ENCODE measurements at regions not wholly inside any gene's neighbourhood (a gene's known extent, or its start where the extent isn't known, plus 50 kb on each side); places are given as distances from the start of the nearest gene placed in this dataset.

DNA sequence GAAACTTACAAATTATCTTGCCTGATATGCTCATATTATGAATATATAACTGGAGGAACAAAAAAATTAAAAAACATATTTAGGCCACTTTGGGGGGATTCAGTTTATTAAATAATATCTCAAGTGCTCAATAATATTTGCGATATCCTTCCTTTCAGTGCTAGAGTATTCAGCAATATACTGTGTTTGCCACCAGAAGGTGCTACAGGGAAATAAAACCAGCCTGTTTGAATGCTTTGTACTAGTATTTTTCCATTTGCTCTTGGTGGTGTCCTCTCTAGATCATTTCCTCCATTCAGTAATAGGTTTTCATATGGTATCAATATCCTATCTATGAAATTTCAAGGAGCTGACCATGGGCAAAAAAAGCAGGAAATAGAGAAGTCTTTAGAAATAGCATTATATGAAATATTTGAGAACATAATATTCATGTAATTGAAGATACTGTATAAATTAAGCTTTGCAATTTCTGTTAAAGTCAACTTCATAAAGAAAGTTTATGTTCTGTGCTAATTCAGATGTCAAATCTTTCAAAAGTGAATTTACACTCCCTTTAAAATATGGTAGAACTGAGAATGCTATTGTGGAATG, 106.2 kb upstream of the NAV3 start:
- ChIA-PET POLR2A (no interaction called here), CTCF (no interaction called here)

DNA sequence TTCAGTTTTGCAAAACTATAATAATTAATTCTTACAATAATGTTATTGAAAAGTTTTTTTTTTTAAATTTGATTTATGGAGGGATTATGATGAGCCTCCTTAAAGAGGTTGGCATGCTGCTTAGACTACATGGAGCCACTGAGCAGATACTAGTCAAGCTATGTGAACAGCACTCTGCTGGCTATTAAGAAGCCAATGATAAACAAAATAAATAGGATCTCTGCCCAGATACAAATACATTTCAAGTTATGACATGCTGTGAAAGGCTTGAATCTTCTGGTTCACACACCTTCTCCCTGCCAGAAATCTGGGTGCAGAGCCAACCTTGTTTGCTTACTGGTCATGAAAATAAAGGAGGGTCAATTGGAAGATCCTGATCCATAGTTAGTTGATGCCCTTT, 107.4 kb upstream of the NAV3 start:
- POLR2A ChIA-PET: no interaction called here
- CTCF ChIA-PET: no interaction called here

DNA sequence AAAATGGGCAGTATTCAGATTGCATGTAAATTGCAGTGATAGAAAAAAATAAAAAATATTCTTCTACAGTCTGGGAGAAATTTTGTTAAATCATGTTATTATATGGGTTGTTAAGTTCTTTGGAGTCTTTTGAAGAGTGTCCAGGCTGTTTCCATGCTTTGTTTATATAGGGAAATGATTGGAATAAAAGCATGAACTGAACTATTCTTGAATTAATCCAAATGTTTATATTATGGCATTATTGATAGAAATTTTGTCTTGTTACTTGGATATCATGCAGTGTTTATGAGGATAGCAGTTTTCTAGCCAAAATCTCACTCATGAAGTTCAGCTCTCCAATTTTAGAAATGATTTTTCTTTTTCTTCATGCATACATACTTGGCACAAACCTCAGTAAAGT, 108.2 kb upstream of the NAV3 start:
- CTCF ChIA-PET: no interaction called here
- POLR2A ChIA-PET: no interaction called here

DNA sequence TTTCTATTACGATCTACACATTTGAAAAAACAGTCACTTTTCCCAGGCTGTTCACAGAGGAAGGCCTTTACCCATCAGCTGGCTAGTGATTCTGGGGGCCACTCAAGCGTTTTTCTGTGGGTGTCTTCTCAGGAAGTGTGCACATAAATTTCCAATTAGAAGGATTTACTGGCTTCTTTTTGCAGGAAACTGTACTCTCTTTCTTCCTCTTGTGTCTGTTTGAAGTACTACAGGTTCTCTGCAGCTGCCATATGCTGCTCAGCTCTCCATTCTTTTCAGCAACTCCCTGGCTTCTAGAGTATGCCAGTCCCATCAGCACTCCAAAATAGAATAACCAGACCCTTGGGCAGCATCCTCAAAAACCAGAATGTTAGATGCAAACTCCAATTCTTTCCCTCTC, 110.4 kb upstream of the NAV3 start:
- ChIA-PET POLR2A (no interaction called here), CTCF (interaction anchor here (0.6 kb wide), 1 partner anchor 744 kb away, joined by 3 read pairs; no protein-coding TSS in a partner anchor)

DNA sequence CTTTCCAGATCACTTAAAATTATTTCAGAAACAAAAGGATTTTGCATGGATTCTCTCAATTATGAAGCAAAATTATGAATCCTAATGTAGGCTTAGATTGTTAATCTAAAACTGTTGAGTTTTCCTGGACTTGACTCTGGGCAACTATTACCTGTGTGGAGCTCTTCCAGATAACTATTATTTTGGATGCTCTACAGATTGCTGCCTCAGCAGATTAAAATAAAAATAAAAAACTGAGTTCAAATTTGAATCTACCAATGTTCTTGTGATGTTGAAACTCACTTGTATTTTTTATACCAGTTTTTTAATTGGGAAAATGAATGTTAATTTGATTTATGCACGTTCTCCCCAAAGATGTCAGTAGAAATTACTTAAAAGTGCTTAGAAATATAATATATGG, 120.5 kb upstream of the NAV3 start:
- ChIA-PET CTCF (no interaction called here), POLR2A (no interaction called here)

DNA sequence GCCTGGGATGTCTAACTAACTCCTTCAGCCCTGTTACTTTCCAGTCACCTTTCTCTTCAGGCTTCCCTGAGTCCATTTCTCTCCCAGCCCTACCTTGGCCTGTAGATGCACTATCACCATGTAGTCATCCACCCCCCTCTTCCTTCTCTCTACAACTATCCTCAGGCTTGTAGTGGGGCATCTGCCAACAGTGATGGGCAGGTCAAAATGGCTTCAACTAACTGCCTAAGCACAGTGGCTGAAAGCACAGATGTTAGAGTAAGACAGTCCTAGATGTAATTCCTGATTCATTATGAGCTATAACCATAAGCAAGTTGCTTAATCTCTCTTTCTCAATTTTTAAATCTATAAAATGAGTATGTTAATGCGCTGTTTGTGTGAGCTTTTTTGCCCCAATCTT, 133.6 kb upstream of the NAV3 start:
- ChIA-PET CTCF (no interaction called here), POLR2A (no interaction called here)

DNA sequence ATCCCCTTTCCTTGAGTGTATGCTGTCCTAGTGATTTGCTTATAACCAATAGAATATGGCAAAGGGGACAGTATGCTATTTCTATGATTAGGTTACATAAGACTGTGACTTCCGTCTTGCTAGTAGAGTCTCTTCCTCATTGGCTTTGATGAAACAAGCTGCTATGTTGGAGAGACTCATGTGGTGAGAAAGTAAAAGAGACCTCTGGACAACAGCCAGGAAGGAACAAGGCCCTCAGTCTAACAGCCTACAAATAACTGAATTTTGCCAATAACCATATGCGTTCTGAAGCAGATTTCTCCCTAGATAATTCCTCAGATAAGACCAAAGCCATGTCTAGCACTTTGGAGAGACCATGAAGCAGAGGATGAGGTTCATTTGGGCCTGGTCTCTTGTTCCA, 134.5 kb upstream of the NAV3 start:
- ChIA-PET CTCF (no interaction called here), POLR2A (no interaction called here)

DNA sequence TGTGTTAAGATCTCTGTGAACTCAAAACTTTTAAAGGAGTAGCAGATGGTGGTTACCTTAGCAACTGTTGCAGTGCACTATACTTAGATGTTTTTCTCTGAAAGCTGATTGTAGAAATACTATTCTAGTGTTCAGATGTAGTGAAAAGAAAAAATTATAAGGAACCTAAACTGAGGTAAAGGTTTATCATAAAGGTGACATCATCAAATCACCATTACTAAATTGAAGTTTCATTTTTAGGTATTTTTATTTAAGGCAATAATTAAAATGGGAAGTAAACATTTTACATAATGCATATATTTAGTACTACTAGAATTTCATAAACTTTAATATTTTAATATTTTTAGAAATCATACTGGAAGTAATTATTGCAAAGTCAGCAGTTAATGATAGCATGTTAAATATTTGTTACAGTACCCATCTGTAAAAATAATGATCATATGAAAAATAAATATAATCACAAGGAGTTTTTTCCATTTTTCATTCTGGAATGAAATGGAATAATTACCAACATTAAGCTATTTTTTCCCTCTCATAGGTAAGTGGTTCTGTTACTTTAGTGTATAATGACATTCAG, 141.1 kb upstream of the NAV3 start:
- ChIA-PET CTCF (no interaction called here), POLR2A (no interaction called here)

DNA sequence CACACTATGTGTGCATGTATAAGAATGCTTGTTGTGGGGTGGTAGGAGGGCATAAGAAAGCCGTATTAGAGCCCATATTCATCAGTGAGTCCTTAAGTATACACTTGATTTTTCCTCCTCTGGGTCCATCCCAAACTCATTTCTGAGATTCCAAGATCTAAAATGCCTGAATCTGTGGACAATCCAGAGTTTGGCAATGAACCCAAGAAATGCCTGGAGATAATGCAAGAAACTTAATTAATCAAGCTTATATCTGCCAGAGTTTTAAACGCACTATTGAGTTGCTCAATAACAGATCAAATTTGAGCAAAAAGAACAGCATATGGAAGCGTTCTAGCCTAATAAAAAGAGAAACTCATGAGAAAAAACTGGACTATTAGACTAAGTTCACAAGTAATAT, 143.4 kb upstream of the NAV3 start:
- POLR2A ChIA-PET: no interaction called here
- CTCF ChIA-PET: no interaction called here

DNA sequence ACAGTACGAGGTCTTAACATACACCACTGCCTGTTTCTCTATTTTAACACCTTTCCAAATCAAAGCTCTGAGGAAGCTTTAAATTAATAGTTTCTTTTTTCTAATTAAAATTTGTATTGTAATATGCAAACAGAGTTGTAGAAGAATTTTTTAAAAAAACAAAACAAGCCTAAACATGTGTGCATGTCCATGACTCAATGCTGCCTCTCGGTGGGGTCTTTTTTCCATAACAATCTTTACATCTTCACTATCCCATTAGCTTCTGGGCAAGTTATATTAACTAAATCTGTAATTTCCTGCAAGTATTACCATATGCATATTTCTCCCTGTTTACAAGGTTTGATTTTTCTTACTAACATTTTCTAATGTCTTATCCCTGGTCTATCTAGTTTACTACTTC, 143.9 kb upstream of the NAV3 start:
- CTCF ChIA-PET: no interaction called here
- POLR2A ChIA-PET: no interaction called here

DNA sequence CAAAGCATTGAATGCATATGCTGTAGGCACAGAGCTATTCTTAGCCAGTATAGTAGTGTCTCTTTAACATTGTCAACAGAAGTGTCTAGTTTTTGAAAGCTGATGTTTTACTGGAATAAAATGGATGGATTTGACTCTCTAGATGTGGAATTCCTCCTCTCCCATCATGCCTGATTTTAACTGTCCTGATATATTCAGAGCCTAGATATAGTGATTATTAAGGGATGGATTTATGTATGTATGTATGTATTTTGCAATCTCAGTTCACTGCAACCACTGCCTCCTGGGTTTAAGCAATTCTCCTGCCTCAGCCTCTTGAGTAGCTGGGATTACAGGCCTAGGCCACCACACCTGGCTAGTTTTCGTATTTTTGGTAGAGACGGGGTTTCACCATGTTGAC, 144.8 kb upstream of the NAV3 start:
- POLR2A ChIA-PET: no interaction called here
- CTCF ChIA-PET: no interaction called here

DNA sequence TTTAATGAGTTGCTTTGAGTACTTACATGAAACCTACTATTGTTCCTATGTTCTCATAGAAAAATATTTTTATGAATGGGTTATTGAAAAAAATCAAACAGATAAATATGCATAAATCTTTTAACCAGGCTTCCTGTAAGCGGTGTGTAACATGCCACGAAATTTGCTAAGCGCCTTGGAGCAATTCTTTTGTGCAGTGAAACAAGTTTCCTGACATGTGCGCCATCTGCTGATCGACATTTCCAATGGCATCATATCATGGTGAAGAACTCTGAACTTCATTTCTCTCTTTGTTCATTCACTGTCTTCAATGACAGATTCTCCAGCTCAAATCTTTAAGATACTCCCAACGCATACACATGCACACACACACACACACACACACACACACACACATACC, 145.6 kb upstream of the NAV3 start:
- ChIA-PET CTCF (no interaction called here), POLR2A (no interaction called here)

DNA sequence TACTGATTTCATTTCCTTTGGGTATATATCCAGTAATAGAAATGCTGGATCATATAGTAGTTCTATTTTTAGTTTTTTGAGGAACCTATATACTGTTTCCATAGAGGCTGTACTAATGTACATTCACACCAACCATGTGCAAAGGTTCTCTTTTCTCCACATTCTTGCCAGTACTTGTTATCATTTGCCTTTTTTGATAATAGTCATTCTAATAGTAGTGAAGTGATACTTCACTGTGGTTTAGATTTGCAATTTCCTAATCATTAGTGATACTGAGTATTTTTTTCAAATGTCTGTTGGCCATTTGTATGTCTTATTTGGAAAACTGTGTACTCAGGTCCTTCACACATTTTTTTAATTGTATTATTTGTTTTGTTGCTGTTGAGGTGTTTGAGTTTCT, 148.2 kb upstream of the NAV3 start:
- POLR2A ChIA-PET: no interaction called here
- CTCF ChIA-PET: no interaction called here

DNA sequence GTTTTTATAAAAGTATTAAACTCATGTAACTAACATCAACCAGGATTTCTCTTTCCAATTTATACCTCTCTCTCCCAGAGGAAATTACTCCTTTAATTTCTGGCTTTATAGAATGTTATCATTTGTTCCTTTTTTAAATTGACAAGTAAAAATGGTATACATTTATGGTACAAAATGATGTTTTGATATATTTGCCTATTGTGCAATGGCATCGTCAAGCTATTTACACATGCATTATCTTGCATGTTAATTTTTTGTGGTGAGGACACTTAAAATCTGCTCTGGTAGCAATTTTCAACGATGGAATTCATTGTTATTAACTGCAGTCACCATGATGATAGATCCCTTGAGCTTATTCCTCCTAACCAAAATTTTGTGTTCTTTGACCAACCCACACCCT, 149.0 kb upstream of the NAV3 start:
- CTCF ChIA-PET: no interaction called here
- POLR2A ChIA-PET: no interaction called here

DNA sequence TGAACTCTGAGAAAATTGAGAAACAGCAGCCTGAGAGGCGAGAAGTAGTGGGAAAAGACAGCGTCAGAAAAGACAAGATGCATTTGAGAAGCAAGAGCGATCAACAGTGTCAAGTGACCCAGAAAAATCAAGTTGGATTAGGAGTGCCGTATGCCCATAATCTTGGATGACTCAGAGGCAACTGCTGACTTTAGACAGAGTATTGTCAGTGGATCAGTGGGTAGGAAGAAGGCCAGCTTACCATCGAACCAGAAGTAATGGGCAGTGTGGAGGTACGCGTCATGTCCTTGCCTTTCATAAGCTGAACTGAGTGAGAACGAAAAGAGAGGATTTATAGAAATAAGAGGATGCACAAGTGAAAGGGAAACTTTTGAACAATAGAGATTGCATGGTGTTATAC, 151.0 kb upstream of the NAV3 start:
- CTCF ChIA-PET: no interaction called here

DNA sequence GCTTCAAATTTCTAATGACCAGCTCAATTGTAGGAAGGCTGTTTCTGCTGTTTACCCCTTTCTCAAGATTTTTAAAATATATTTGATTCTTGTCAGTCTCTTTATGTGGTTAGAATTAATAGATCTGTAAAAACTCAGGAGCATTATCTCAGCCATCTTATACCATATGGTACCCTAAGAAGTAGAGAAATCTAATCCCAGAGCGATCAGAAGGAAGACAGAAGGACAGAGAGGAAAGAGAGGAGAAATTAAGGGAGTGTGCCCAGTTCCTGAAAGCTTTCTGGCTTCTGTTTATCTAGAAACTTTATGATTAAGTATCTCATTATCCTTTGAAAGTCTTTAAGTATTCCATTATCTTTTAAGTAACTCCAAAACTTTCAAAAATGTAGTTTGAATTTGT, 152.1 kb upstream of the NAV3 start:
- ChIA-PET CTCF (no interaction called here), POLR2A (no interaction called here)

More for the DNA sequence above, 151.0 kb upstream of the NAV3 start:
- POLR2A ChIA-PET: no interaction called here

DNA sequence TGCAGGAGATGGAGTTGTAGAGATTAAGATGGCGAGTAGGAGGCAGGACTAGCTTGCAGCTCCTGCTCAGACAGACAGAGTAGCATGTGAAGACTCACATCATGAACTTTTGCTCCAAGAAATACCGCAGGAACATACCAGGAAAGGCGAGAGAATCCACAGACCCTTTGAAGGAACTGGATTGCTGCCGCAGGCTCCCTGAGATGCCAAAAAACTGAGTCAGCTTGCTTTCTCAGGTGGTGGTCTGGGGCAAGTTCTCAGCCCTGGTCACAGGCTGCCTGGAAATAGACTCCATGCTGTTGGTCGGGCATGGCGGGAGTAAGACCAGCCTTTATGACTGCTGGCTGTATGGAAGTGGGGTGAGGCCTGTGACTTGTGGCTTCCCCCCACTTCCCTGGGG, 163.6 kb upstream of the NAV3 start:
- ChIA-PET CTCF (no interaction called here), POLR2A (no interaction called here)

DNA sequence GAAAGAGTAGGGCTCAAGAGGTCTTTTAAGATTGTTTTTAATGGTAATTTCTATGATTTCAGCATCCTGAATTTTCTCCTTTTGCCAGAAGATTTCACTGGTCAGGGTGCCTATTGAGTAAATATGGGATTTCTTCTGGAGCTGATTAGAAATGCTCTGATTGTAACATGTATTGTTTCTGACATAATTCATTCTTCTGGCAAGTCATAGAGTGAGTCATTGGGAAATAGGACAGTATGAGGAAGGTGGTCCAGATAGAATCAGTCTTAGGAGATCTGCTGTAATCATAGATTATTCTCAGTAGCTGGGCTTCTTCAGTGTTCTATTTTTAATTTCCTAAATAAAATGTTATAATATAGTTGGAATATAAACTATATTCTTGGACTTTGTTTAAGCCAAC, 182.0 kb upstream of the NAV3 start:
- POLR2A ChIA-PET: no interaction called here
- CTCF ChIA-PET: no interaction called here

DNA sequence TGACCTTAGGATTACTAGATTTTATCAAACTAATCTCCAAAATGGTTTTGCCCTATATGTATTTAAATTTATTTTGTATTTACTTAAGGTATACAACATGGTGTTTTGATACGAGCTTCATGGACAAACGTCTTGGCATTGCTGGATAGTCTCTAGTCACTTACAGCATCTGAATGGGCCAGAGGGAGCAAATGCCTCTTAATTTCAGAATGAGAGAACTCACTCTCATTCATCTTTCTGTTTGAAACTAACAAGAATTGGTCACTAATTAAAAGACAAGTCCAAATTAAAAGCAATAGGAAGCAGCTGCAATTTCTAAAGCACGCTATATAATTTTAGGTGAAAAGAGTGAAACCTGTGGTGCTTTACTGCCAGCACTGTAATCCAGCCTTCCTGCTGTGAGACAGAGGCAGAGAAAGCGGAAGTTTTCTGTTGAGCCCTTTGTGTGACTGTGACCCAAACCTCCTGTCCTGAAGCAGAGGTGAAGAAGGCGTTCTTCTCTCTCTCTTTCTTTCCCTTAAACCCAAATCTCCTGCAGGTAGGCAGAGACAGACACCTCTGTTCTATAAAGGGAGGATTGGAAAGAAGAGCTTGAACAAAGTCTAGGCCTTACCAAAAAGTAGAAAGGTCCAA, 184.6 kb upstream of the NAV3 start:
- POLR2A ChIA-PET: no interaction called here
- CTCF ChIA-PET: interaction anchor here (0.7 kb wide), 1 partner anchor 734 kb away, joined by 4 read pairs; no protein-coding TSS in a partner anchor

DNA sequence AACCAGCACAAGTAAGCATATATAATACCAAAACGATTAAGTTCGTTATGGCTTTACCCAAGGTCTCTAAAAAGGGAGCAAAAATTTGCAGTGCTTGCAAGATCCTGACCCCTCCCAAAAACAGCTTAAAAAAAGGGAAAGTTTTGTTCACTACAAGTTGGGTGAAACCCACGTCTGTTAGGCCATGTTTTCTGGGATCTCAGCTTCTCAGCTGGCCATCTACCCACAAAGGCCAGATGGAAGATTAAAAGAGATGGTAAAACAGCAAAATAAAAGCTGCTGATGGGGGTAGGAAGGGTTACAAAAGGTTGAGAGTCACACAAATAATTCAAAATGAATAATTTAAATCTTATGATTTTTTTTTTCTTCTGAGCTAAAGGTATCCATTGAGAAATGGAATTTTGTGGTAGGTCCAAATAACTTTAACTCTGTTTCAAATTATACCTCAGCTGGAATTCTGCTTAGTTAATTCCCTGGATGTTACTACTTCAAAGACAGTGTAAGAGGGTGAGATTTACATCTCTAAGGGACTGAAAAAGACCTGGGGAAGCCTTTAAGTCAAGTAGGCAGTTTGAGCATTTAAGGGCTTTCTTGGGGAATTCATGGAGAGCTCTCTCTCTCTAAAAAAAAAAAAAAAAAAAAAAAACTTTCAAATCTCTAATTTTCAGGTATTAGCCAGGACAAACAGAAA, 185.6 kb upstream of the NAV3 start:
- ChIA-PET POLR2A (no interaction called here), CTCF (interaction anchor here (0.7 kb wide), 1 partner anchor 733 kb away, joined by 4 read pairs; no protein-coding TSS in a partner anchor)

DNA sequence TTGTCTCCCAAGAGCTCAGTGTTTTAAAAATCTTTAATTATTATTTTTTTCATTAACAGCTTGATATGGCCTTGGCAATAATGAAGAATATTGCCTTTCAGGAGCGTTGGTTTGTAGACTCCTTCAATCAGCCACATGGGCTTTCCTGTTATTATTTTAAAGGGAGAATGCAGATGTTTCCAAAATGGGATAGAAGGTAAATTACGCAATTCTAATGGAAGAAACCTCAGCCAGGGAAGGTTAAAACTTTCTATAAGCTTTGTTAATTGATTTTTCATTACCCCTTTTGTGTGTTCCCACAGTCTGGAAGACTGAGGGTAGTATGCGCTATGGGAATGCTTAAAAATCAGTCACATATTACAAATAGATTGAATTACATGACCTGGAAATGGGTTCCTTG, 188.4 kb upstream of the NAV3 start:
- CTCF ChIA-PET: no interaction called here
- POLR2A ChIA-PET: no interaction called here

DNA sequence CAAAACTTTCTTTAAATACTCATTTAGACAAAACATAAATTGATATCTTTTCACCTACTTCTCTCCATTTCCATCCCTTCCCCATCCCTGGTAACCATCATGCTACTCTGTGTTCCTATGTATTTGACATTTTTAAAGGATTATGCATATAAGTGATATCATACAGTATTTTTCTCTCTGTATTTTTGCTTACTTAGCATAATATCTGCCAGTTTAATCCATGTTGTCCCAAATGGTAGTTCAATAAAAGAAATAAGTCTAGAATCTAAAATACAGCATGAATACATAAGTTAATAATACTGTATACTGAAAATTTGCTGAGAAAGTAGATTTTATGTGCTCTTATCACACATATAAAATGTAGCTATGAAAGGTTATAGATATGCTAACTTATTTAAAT, 190.3 kb upstream of the NAV3 start:
- POLR2A ChIA-PET: no interaction called here
- CTCF ChIA-PET: no interaction called here

Measured in activated CD8-positive, alpha-beta memory T cell treated with anti-CD3 and anti-CD28 coated beads for 36 hours (primary cell).